IMR-90 (cell line): ENCODE measurements at regions not wholly inside any gene's neighbourhood (a gene's known extent, or its start where the extent isn't known, plus 50 kb on each side); places are given as distances from the start of the nearest gene placed in this dataset.

Experiments
- ATAC-seq: fragments of 200-7000 bp; cut with Tn5 transposase; 2 replicates; pipeline ENCODE4 v1.9.1; 2020; ENCODE audit warnings: low read depth, mild to moderate bottlenecking, moderate library complexity
- BruUV-seq: library from RNA; stranded (reverse); fragments of 400-500 nt; replicated peaks from 2 replicates; lab custom pipeline; 2021; lab: Mats Ljungman, UMichigan
- CTCF ChIA-PET: fragments of 300-600 bp; formaldehyde crosslinking; extraction: SDS; loops from one replicate; lab custom pipeline; 2021; ENCODE audit warnings: antibody characterized with exemption; lab: Yijun Ruan, JAX
- POLR2A ChIA-PET: fragments of 300-600 bp; sonication (Branson Sonifier 250); formaldehyde crosslinking; loops from one replicate; lab custom pipeline; 2022; ENCODE audit warnings: antibody characterized with exemption; ENCODE audit not compliant: unreplicated experiment; lab: Charles Lee
- DNase-seq: peaks from one replicate; pipeline ENCODE4 v3.0.0; 2013
- H2AFZ ChIP-seq: replicated peaks from 2 replicates; pipeline ENCODE3; 2013; ENCODE audit warnings: low read length, mild to moderate bottlenecking; ENCODE audit not compliant: poor library complexity
- H2AK5ac ChIP-seq: 2 replicates; pipeline ENCODE4 v1.6.1; 2013; ENCODE audit warnings: low read depth, low read length, inconsistent platforms
- H2AK9ac ChIP-seq: replicated peaks from 2 replicates; pipeline ENCODE3; 2013; ENCODE audit warnings: mild to moderate bottlenecking, low read depth, low read length, moderate library complexity; ENCODE audit not compliant: poor library complexity
- H2BK120ac ChIP-seq: 2 replicates; pipeline ENCODE4 v1.6.1; 2013; ENCODE audit warnings: low read depth, low read length, inconsistent platforms
- H2BK15ac ChIP-seq: 3 replicates; pipeline ENCODE4 v1.6.1; 2013; ENCODE audit warnings: low read depth, low read length, inconsistent platforms
- H2BK20ac ChIP-seq: 2 replicates; pipeline ENCODE4 v1.6.1; 2013; ENCODE audit warnings: low read depth, mild to moderate bottlenecking, inconsistent platforms, low read length, moderate library complexity
- H2BK5ac ChIP-seq: 2 replicates; pipeline ENCODE4 v1.6.1; 2013; ENCODE audit warnings: mild to moderate bottlenecking, low read depth, low read length, inconsistent platforms; ENCODE audit not compliant: poor library complexity, severe bottlenecking
- H3K14ac ChIP-seq: replicated peaks from 2 replicates; pipeline ENCODE4 v1.6.1; 2013; ENCODE audit warnings: low read depth, low read length, inconsistent platforms
- H3K18ac ChIP-seq: 2 replicates; pipeline ENCODE4 v1.6.1; 2013; ENCODE audit warnings: low read depth, low read length, control low read depth
- H3K23ac ChIP-seq: 2 replicates; pipeline ENCODE4 v1.6.1; 2013; ENCODE audit warnings: low read depth, low read length, inconsistent platforms
- H3K27ac ChIP-seq: 2 replicates; pipeline ENCODE4 v1.5.1; 2013; ENCODE audit warnings: mild to moderate bottlenecking, control low read depth, low read length; ENCODE audit not compliant: insufficient read depth
- H3K27me3 ChIP-seq: 2 replicates; pipeline ENCODE4 v1.6.1; 2013; ENCODE audit warnings: low read length; ENCODE audit not compliant: control insufficient read depth, insufficient read depth
- H3K36me3 ChIP-seq: 2 replicates; pipeline ENCODE4 v1.6.1; 2013; ENCODE audit warnings: low read length, mixed read lengths; ENCODE audit not compliant: control insufficient read depth, insufficient read depth
- H3K4ac ChIP-seq: 2 replicates; pipeline ENCODE4 v1.6.1; 2013; ENCODE audit warnings: low read depth, low read length, inconsistent platforms
- H3K4me1 ChIP-seq: 2 replicates; pipeline ENCODE4 v1.6.1; 2013; ENCODE audit warnings: low read length, mixed read lengths; ENCODE audit not compliant: control insufficient read depth, insufficient read depth
- H3K4me2 ChIP-seq: 2 replicates; pipeline ENCODE4 v1.6.1; 2013; ENCODE audit warnings: low read depth, mild to moderate bottlenecking, control low read depth, low read length, moderate library complexity
- H3K4me3 ChIP-seq: 2 replicates; pipeline ENCODE4 v1.5.1; 2013; ENCODE audit warnings: low read depth, mild to moderate bottlenecking, control low read depth, low read length, moderate library complexity; ENCODE audit not compliant: insufficient read depth
- H3K56ac ChIP-seq: 2 replicates; pipeline ENCODE4 v1.6.1; 2013; ENCODE audit warnings: low read length, inconsistent platforms; ENCODE audit not compliant: insufficient read depth; ENCODE audit errors: extremely low read depth
- H3K79me1 ChIP-seq, 2 experiments: 2 replicates each; pipeline ENCODE4 v1.6.1; 2013; ENCODE audit warnings: low read length in 2 of 2, inconsistent platforms in 1 of 2, low read depth in 1 of 2
- H3K9ac ChIP-seq: 2 replicates; pipeline ENCODE4 v1.6.1; 2013; ENCODE audit warnings: low read depth, low read length, control low read depth
- H3K9me1 ChIP-seq: 2 replicates; pipeline ENCODE4 v1.6.1; 2013; ENCODE audit warnings: low read length, inconsistent platforms; ENCODE audit not compliant: insufficient read depth
- H3K9me3 ChIP-seq: 2 replicates; pipeline ENCODE4 v1.6.1; 2013; ENCODE audit warnings: low read length; ENCODE audit not compliant: control insufficient read depth, insufficient read depth
- H4K20me1 ChIP-seq: 2 replicates; pipeline ENCODE4 v1.6.1; 2013; ENCODE audit warnings: low read length, inconsistent platforms; ENCODE audit not compliant: insufficient read depth
- H4K5ac ChIP-seq: 2 replicates; pipeline ENCODE4 v1.6.1; 2013; ENCODE audit warnings: mild to moderate bottlenecking, low read depth, low read length, control low read depth
- H4K8ac ChIP-seq, 2 experiments: 2 replicates each; pipeline ENCODE4 v1.6.1; 2013; ENCODE audit warnings: low read depth in 2 of 2, low read length in 2 of 2, control low read depth in 1 of 2, inconsistent platforms in 1 of 2
- H4K91ac ChIP-seq: 2 replicates; pipeline ENCODE4 v1.6.1; 2013; ENCODE audit warnings: low read depth, low read length, inconsistent platforms; ENCODE audit not compliant: insufficient read depth
- CTCF ChIP-seq: conservative IDR thresholded peaks from 2 replicates; pipeline ENCODE4 v1.5.1; 2012; ENCODE audit warnings: mild to moderate bottlenecking, low read depth, low read length, improper control_type of control experiment
- ELK1 ChIP-seq: fragments of 150-350 bp; IDR thresholded peaks from 2 replicates; pipeline ENCODE4 v1.6.1; 2016; ENCODE audit warnings: low read depth, mild to moderate bottlenecking, low read length, moderate library complexity, borderline replicate concordance
- FOS ChIP-seq: fragments of 150-350 bp; IDR thresholded peaks from 2 replicates; pipeline ENCODE4 v1.6.1; 2016; ENCODE audit warnings: low read depth, low read length
- MAZ ChIP-seq: IDR thresholded peaks from 2 replicates; pipeline ENCODE4 v1.6.1; 2012; ENCODE audit warnings: low read depth, mild to moderate bottlenecking, low read length, improper control_type of control experiment, moderate library complexity, borderline replicate concordance
- whole genome bisulfite sequencing, 2 experiments: methylation state at CpG; one replicate each; pipeline versions ENCODE4 v1.1.5 to v1.1.7; 2013; ENCODE audit warnings: missing lambda C conversion rate in 2 of 2; ENCODE audit not compliant: insufficient read length in 1 of 2; ENCODE audit errors: extremely low coverage in 2 of 2; 5-methylcytosine and 5-hydroxymethylcytosine counted together
- dilution Hi-C: fragments of 300-500 bp; cut with HindIII; formaldehyde crosslinking; loops from one replicate; pipeline ENCODE4 v1.14.3; 2018; ENCODE audit warnings: low sequenced_read_pairs; ENCODE audit not compliant: unreplicated experiment
- in situ Hi-C: fragments of 300-500 bp; cut with MboI; formaldehyde crosslinking; loops from 3 replicates; pipeline ENCODE4 v1.14.3; 2019; ENCODE audit warnings: low sequenced_read_pairs, inconsistent platforms, mixed read lengths
- intact Hi-C: fragments of 100-400 bp; cut with micrococcal nuclease; formaldehyde crosslinking; loops from 2 replicates; pipeline ENCODE4 v1.10.0; 2022

GRCh38 chr5:53368516-53368915 lies 111.9 kb upstream of the FST start:
- POLR2A ChIA-PET, result no interaction called here
- Histone ChIP-seq H4K5ac (no peak overlapping the region; the same call in 1 of the 2 replicates), H3K27ac (no peak overlapping the region), H4K91ac (peak overlapping the region; percentile 43; the same call in 1 of the 2 replicates), H4K8ac (peak overlapping the region; percentile 23 to 66; a peak in 2 of 4 replicates), H3K27me3 (no peaks in the 10 kb centered on the region), H2BK20ac (no peak overlapping the region; the same call in 1 of the 2 replicates), H2AK9ac (no peak overlapping the region), H3K9me3 (no peaks in the 10 kb centered on the region), H3K4me1 (peaks cover 7% of the 10 kb centered on the region; the same call in 1 of the 2 replicates), H2AK5ac (no peak overlapping the region), H3K56ac (no peak overlapping the region), H2BK15ac (no peak overlapping the region; the same call in 2 of the 3 replicates), H2BK120ac (peak overlapping the region; percentile 75), H4K20me1 (no peaks in the 10 kb centered on the region), H3K9ac (no peak overlapping the region), H2AFZ (no peak overlapping the region), H3K36me3 (no peaks in the 10 kb centered on the region), H3K4ac (peak overlapping the region; percentile 12; the same call in 1 of the 2 replicates), H2BK5ac (peak overlapping the region; percentile 62), H3K23ac (no peak overlapping the region), H3K79me1 (no peaks in the 10 kb centered on the region; a peak in 2 of 4 replicates), H3K14ac (no peak overlapping the region), H3K18ac (no peak overlapping the region; the same call in 1 of the 2 replicates), H3K4me3 (no peak overlapping the region), H3K9me1 (no peaks in the 10 kb centered on the region), H3K4me2 (no peak overlapping the region)
- TF ChIP-seq FOS (no peak), MAZ (no peak), CTCF (no peak), ELK1 (no peak)
- dilution Hi-C loops, result no loop called here
- CTCF ChIA-PET, result interaction anchor here (1.1 kb wide), 1 partner anchor 10 kb away, joined by 3 read pairs; no protein-coding TSS in a partner anchor
- peak; percentile 83 for DNase-seq
- no TSS peak for BruUV-seq
- intact Hi-C loops, result loop anchor here (10.0 kb wide), 1 partner anchor 194 kb away; no protein-coding TSS in a partner anchor
- no CpG with 5 or more reads among the region's 1 CpG for WGBS, 2 experiments
- peak; percentile 47; the same call in 1 of the 2 replicates for ATAC-seq
- in situ Hi-C loops, result no loop called here
